ENCODE measurements at regions not wholly inside any gene's neighbourhood (a gene's known extent, or its start where the extent isn't known, plus 50 kb on each side); places are given as distances from the start of the nearest gene placed in this dataset.

DNA sequence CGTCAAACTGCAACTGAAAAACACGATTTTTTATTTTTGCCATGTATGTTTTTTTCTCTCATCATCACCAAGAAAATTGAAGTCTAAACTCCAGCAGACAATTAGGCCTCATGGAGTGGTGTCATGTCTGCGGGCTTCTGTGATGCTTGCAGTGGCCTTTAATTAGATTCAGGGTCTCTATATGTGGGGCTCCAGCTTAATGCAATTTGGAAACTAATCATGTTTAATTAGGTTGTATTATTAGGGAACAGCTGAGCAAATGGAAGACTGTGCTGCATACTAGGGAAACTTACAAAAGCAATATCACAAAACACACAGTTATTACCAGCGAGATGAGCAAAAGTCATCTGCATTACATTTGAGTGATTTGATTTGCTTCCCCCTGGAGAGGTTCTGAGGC lies 132.9 kb upstream of the PMEPA1 start:
- no peaks in the 10 kb centered on the region for H3K79me2 ChIP-seq (ENCODE audit: control insufficient read depth, insufficient read depth, low read length)
- dilution Hi-C loops (cut with MboI; ENCODE audit: extremely low pct_ligation_motif_present, low sequenced_read_pairs): no loop called here
- H3K9ac ChIP-seq (replicated peaks; ENCODE audit: extremely low read depth, insufficient read depth, low read length): no peak overlapping the region
- H3K27ac ChIP-seq (ENCODE audit: insufficient read depth, low read depth, low read length): no peak overlapping the region
- no peaks in the 10 kb centered on the region for H3K9me1 ChIP-seq (replicated peaks; ENCODE audit: control insufficient read depth, extremely low read depth, insufficient read depth, low read length)
- no peaks in the 10 kb centered on the region for H3K9me3 ChIP-seq (replicated peaks; ENCODE audit: control insufficient read depth, insufficient read depth, low read length)
- TF ChIP-seq POLR2A (IDR thresholded peaks at IDR 0.05; ENCODE audit: low read depth, low read length) (no peak), FOS (IDR thresholded peaks at IDR 0.05; ENCODE audit: borderline replicate concordance, insufficient read depth, low read length) (no peak), EZH2 (IDR thresholded peaks at IDR 0.05; ENCODE audit: borderline replicate concordance, low read depth, low read length, severe bottlenecking) (no peak), GATA2 (IDR thresholded peaks at IDR 0.05; ENCODE audit: insufficient read depth, insufficient read length, low read depth, low read length) (no peak)
- TF ChIP-seq, protein P1, sequence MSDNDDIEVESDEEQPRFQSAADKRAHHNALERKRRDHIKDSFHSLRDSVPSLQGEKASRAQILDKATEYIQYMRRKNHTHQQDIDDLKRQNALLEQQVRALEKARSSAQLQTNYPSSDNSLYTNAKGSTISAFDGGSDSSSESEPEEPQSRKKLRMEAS (IDR thresholded peaks at IDR 0.05; ENCODE audit: insufficient read depth, insufficient read length): no peak
- no peaks in the 10 kb centered on the region for H3K4me1 ChIP-seq (ENCODE audit: control insufficient read depth, extremely low read depth, insufficient read depth, low read length)
- intact Hi-C loops (cut with micrococcal nuclease): no loop called here
- H4K20me1 ChIP-seq (replicated peaks; ENCODE audit: control insufficient read depth, extremely low read depth, insufficient read depth, low read length): no peaks in the 10 kb centered on the region
- no peak for FAIRE-seq
- H3K36me3 ChIP-seq (ENCODE audit: control insufficient read depth in 2 of 2, extremely low read depth in 1 of 2, insufficient read depth in 2 of 2, low read length in 2 of 2): no peaks in the 10 kb centered on the region
- no peak overlapping the region for H3K4me3 ChIP-seq (replicated peaks in 1 of 3; ENCODE audit: insufficient read depth in 1 of 3, low read depth in 1 of 3, low read length in 3 of 3)
- DNase-seq (ENCODE audit: low read depth, low spot score): no peak
- peaks cover 0 to 2% of the 10 kb centered on the region in 2 experiments for H3K27me3 ChIP-seq (ENCODE audit: control insufficient read depth in 2 of 2, insufficient read depth in 2 of 2, low read length in 2 of 2)
- H3K4me2 ChIP-seq (ENCODE audit: insufficient read depth, low read length): no peak overlapping the region
- no peak overlapping the region for H2AFZ ChIP-seq (ENCODE audit: low read depth, low read length)
- BruUV-seq (replicated peaks): no TSS peak
- CTCF ChIA-PET: no interaction called here
- POLR2A ChIA-PET: no interaction called here

GRCh38 chr20:57841297-57841866 lies 131.6 kb upstream of the PMEPA1 start:
- CTCF ChIA-PET: no interaction called here
- H3K27me3 ChIP-seq (ENCODE audit: control insufficient read depth in 2 of 2, insufficient read depth in 2 of 2, low read length in 2 of 2): peaks cover 0 to 2% of the 10 kb centered on the region in 2 experiments
- H3K9me3 ChIP-seq (replicated peaks; ENCODE audit: control insufficient read depth, insufficient read depth, low read length): no peaks in the 10 kb centered on the region
- H3K27ac ChIP-seq (ENCODE audit: insufficient read depth, low read depth, low read length): no peak overlapping the region
- intact Hi-C loops (cut with micrococcal nuclease) (no loop called here), dilution Hi-C loops (cut with MboI; ENCODE audit: extremely low pct_ligation_motif_present, low sequenced_read_pairs) (no loop called here)
- no peaks in the 10 kb centered on the region for H3K79me2 ChIP-seq (ENCODE audit: control insufficient read depth, insufficient read depth, low read length)
- H3K4me3 ChIP-seq (replicated peaks in 1 of 3; ENCODE audit: insufficient read depth in 1 of 3, low read depth in 1 of 3, low read length in 3 of 3): no peak overlapping the region
- FAIRE-seq: no peak
- H3K4me2 ChIP-seq (ENCODE audit: insufficient read depth, low read length): no peak overlapping the region
- no peak overlapping the region for H3K9ac ChIP-seq (replicated peaks; ENCODE audit: extremely low read depth, insufficient read depth, low read length)
- TF ChIP-seq JUN (IDR thresholded peaks at IDR 0.05; ENCODE audit: borderline replicate concordance, insufficient read depth, insufficient read length, low read depth) (no peak), EZH2 (IDR thresholded peaks at IDR 0.05; ENCODE audit: borderline replicate concordance, low read depth, low read length, severe bottlenecking) (no peak), POLR2AphosphoS5 (IDR thresholded peaks at IDR 0.05; ENCODE audit: insufficient read depth, low read depth, low read length) (no peak), MYC (IDR thresholded peaks at IDR 0.05; ENCODE audit: low read depth, low read length) (no peak), POLR2A (IDR thresholded peaks at IDR 0.05; ENCODE audit: low read depth, low read length) (no peak), FOS (IDR thresholded peaks at IDR 0.05; ENCODE audit: borderline replicate concordance, insufficient read depth, low read length) (no peak), GATA2 (IDR thresholded peaks at IDR 0.05; ENCODE audit: insufficient read depth, insufficient read length, low read depth, low read length) (no peak)
- TF ChIP-seq, protein P1 (IDR thresholded peaks at IDR 0.05; ENCODE audit: insufficient read depth, insufficient read length): no peak
- TF ChIP-seq, protein P2, sequence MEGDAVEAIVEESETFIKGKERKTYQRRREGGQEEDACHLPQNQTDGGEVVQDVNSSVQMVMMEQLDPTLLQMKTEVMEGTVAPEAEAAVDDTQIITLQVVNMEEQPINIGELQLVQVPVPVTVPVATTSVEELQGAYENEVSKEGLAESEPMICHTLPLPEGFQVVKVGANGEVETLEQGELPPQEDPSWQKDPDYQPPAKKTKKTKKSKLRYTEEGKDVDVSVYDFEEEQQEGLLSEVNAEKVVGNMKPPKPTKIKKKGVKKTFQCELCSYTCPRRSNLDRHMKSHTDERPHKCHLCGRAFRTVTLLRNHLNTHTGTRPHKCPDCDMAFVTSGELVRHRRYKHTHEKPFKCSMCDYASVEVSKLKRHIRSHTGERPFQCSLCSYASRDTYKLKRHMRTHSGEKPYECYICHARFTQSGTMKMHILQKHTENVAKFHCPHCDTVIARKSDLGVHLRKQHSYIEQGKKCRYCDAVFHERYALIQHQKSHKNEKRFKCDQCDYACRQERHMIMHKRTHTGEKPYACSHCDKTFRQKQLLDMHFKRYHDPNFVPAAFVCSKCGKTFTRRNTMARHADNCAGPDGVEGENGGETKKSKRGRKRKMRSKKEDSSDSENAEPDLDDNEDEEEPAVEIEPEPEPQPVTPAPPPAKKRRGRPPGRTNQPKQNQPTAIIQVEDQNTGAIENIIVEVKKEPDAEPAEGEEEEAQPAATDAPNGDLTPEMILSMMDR (IDR thresholded peaks at IDR 0.05; ENCODE audit: extremely low read depth in 1 of 2, insufficient read depth in 1 of 2, low read depth in 1 of 2, low read length in 2 of 2): no peak
- no peak overlapping the region for H2AFZ ChIP-seq (ENCODE audit: low read depth, low read length)
- H4K20me1 ChIP-seq (replicated peaks; ENCODE audit: control insufficient read depth, extremely low read depth, insufficient read depth, low read length): no peaks in the 10 kb centered on the region
- H3K36me3 ChIP-seq (ENCODE audit: control insufficient read depth in 2 of 2, extremely low read depth in 1 of 2, insufficient read depth in 2 of 2, low read length in 2 of 2): no peaks in the 10 kb centered on the region
- no peaks in the 10 kb centered on the region for H3K4me1 ChIP-seq (ENCODE audit: control insufficient read depth, extremely low read depth, insufficient read depth, low read length)
- DNase-seq (ENCODE audit: low read depth, low spot score): no peak
- H3K9me1 ChIP-seq (replicated peaks; ENCODE audit: control insufficient read depth, extremely low read depth, insufficient read depth, low read length): no peaks in the 10 kb centered on the region
- POLR2A ChIA-PET: no interaction called here
- BruUV-seq (replicated peaks): no TSS peak
